ENCODE measurements at regions not wholly inside any gene's neighbourhood (a gene's known extent, or its start where the extent isn't known, plus 50 kb on each side); places are given as distances from the start of the nearest gene placed in this dataset.

- DNase-seq (ENCODE audit: low read depth), result no peak
These were observed 265.8 kb downstream of the SYK start for GRCh38 chr9:91067306-91067860.

DNA sequence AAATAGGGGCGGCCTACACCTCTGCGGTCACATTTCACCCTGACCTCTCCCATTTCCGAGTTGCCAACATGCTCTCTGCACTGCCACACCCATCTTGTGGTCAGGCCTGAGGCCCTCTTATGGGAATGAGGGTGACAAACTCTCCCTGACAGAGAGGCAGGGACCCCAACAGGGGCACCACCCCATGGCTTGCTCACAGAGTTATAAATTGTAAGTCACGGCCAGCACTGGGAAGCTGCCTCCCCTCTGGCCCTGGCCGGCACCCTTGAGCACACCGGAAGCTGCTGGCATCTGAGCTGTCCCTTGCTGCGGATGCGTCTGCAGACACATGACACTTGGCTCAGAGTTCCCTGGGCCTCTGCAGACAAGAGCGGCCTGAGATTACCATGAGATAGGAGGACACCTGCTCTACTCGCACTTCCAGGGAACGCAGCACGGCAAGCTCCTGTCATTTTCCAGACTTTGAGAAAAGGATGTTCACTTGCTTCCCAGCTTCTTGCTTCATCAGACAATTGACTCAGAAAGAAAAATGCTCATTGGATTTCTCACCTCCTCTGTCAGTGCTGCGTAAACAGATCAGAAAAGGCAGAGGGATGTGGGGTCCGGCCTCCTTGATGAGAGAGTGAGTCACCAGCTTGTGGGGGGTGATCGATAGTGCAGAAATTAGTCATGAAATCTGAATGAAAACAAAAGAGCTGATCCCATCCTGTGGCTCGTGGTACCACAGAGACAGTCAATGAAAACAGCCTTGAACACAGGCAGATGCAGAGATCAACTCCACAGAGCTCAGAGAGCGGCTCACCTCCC lies 269.8 kb downstream of the SYK start:
- no peak for DNase-seq (ENCODE audit: low read depth)

- no peak for DNase-seq (ENCODE audit: low read depth)
These were observed 271.6 kb downstream of the SYK start for GRCh38 chr9:91073049-91073810.

GRCh38 chr9:91073811-91074771 lies 272.5 kb downstream of the SYK start:
- DNase-seq (ENCODE audit: low read depth), result no peak

- no peak for DNase-seq (ENCODE audit: low read depth)
These were observed 273.2 kb downstream of the SYK start for GRCh38 chr9:91074866-91075265.

DNA sequence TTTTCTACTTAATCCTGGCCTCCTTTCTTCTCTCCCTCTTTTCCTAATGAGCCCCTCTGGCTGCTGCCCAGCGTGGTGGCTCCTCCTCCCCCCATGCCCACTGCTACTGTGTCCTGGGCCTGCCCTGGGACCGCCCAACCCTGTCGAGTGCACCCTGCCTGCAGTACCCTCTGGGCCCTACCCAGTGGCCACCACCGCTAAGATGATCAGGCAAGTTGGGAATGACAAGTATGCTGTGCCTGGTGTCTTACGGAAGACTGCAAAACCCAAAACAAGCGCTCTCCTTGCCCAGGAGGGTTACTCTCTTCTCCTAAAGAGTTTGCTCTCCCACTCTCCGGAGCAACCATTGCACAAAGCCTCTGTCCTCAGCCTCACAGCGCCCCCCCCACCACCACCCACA lies 273.7 kb downstream of the SYK start:
- no peak for DNase-seq (ENCODE audit: low read depth)

DNA sequence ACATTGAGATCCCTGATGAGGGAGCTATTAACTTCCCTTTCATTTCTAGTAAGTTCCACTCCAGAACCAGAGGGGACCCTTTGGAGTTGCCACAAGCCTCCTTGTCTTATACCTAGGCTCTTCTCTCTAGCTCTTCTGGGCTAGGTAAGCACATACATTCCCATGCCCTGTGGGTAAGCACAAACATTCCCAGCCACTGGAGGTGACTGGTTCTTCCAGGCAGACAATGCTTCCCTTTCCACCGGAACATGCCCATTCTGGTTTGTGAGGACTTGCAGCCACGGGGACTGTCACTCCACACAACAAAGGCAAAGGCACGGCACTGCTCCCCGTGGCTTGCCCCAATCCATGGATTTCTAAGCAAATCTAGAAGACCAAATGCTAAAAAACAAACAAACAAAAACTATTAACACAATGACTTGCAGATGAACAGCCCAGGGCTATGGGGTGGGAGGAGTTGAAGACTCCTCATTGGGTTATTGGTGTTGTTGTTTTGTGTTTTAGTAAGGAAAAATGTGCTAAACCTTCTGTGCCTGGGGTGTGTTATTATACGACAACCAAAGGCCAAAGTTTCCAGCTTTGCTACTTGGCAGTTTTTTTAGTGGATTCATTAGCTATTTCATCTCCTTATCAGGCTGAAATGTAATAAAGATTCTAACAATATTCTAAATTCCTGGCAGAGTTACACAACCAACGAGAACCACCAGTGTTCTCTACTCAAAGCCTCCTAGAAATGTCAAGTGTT lies 276.2 kb downstream of the SYK start:
- no peak for DNase-seq (ENCODE audit: low read depth)

- DNase-seq (ENCODE audit: low read depth), result no peak
These were observed 276.7 kb downstream of the SYK start for GRCh38 chr9:91078369-91078695.

GRCh38 chr9:91082731-91083130 lies 279.0 kb downstream of the AUH start:
- DNase-seq (ENCODE audit: low read depth), result no peak

DNA sequence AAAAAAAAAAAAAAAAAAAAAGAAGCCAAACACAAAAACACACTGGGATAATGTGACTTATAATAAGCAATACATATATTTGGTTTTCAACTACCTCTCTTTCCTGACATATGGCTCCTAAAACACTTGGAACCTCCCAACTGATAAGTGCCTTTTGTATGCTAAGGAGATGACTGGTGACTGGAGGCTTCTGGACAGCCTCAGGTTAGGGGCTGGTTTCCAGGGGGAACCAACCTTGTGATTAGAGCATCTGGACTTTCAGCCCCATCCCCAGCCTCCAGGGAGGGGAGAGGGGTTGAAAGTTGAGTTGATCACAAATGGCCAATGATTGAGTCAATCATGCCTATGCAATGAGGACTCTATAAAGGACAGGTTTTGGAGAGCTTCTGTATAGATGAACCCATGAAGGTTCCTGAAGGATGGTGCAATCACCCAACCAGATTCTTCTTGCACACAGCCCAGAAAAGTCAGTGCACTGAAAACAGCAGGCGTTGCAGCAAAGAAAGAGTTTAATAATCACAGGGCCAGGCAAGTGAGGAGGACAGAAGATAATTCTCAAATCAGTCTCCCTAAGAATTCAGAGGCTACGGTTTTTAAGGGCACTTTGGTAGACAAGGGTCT lies 276.7 kb downstream of the AUH start:
- DNase-seq (ENCODE audit: low read depth), result no peak

DNA sequence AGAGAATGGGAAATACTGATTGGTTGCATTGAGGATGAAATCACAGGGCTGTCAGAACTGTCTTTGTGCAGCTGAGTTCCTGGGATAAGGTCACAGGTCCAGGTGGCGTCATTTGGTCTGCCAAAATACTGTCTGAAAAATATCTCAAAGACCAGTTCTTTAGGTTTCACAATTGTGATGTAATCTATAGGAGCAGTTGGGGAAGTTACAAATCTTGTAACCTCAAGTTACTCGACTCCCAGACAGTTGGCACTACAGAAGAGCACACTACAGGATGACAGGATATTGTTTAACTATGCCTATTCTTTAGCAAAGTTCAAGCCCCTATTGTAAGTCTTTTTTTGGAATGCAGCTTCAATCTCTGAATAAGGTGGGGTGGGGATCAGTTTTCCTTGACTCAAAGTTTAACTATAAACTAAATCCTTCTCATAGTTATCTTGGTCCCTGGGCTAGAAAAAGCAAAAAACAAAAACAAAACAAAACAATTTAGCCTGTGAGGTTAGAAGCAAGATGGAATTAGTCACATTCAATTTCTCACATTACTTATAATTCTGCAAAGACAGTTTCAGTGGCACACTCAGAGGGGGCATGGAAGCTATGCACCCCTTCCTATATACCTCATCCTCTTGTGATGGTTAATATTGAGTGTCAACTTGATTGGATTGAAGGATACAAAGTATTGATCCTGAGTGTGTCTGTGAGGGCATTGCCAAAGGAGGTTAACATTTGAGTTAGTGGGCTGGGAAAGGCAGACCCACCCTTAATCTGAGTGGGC lies 276.0 kb downstream of the AUH start:
- DNase-seq (ENCODE audit: low read depth), result no peak

GRCh38 chr9:91086657-91087461 lies 274.9 kb downstream of the AUH start:
- DNase-seq (ENCODE audit: low read depth), result no peak

DNA sequence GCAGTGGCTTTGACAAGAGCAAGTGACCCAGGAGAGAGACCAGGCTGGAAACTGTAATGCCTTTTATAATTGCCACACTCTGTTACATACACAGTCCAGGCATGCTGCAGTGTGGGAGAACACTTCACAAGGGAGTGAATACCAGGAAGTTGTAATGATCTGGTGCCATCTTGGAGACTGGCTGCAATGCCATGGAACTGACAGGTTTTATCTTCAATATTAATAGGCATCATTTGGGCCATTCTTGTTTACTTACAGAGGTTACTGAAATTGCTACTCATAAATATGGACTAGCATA lies 274.3 kb downstream of the AUH start:
- no peak for DNase-seq (ENCODE audit: low read depth)

DNA sequence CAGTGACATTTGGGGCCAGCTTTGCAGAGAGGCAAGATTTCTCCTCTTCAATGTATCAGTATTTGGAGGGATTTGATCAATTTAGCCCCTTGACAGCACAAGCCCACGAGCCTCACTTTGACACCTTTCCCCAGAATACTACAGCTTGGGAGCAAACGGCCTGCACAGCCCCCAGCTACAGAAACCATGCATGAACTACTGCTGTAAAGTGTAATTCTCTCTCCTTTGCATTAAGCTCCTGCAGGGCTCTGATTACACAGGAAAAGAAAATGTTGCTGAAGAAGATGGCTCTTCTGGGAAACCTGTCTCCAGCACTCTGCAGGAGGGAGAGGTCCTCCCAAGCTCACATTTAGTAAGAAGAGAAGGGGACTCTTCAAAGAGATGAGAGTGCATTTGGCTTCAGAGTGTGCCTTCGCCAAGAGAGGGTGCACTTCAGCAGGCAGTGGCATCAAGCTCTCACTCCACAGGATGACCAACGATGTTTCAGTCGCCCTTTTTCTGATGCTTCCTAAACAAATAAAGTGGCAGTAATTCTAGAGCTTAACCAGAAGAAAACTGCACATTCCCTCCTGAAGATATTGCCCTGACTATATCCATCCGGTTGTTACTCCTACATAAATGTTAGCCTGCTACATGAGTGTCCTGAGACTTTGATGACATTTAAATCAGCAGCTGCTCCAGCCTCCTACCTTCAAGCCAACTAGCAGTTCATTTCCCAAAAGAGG lies 272.2 kb downstream of the AUH start:
- no peak for DNase-seq (ENCODE audit: low read depth)

DNA sequence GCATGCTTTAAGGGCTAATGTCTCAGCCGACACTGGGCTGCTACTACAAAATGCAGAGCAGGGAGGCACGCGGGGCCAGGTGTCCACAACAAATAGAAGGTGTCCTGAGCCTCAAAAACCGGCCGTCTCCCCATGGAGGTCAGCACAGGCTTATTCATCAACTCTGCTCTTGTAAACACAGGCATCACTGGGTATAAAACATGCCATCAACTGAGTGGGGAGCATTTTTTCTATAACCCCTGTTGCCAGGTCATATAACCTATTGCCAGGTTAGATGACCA lies 271.6 kb downstream of the AUH start:
- DNase-seq (ENCODE audit: low read depth), result no peak

DNA sequence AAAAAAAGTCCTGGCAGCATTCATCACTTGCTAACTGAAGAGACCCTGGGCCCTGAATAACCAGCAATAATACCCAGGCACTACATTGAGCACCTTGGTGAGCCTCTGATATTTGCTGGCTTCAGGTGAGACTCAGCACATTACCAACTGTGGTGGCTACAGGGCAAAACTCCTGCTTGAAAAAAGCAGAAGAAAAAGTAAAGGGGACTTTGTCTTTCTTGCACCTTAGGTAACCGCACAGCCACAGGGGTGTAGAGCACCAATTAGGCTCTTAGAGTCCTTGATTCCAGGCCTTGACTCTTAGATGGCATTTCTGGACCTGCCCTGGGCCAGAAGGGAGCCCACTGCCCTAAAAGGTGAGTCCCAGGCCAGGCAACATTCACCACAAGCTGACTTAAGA lies 269.5 kb downstream of the AUH start:
- DNase-seq (ENCODE audit: low read depth), result no peak

DNA sequence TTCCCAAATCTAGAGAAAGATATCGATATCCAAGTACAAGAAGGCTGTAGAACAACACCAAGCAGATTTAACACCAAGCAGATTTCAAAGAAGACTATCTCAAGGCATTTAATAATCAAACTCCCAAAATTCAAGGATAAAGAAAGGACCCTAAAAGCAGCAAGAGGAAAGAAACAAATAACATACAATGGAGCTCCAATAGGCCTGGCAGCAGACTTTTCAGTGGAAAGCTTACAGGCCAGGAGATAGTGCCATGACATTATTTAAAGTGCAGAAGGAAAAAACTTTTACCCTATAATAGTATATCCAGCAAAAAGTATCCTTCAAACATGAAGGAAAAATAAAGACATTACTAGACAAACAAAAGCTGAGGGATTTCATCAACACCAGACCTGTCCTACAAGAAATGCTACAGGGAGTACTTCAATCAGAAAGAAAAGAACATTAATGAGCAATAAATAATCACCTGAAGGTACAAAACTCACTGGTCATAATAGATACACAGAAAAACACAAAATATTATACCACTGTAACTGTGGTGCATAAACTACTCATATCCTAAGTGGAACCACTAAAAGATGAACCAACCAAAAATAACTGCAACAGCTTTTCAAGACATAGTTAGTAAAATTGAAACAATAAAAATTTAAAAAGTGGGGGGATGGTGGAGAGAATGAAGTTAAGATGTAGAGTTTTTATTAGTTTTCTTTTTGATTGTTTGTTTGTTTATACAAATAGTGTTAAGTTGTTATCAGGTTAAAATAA lies 267.2 kb downstream of the AUH start:
- no peak for DNase-seq (ENCODE audit: low read depth)

- no peak for DNase-seq (ENCODE audit: low read depth)
These were observed 263.4 kb downstream of the AUH start for GRCh38 chr9:91098203-91098850.

All from stimulated activated CD4-positive, alpha-beta T cell treated with anti-CD3 and anti-CD28 coated beads, Interleukin-2, amount 100 ng/mL, for 4 hours (primary cell).